ENCODE measurements at regions not wholly inside any gene's neighbourhood (a gene's known extent, or its start where the extent isn't known, plus 50 kb on each side); places are given as distances from the start of the nearest gene placed in this dataset.

DNA sequence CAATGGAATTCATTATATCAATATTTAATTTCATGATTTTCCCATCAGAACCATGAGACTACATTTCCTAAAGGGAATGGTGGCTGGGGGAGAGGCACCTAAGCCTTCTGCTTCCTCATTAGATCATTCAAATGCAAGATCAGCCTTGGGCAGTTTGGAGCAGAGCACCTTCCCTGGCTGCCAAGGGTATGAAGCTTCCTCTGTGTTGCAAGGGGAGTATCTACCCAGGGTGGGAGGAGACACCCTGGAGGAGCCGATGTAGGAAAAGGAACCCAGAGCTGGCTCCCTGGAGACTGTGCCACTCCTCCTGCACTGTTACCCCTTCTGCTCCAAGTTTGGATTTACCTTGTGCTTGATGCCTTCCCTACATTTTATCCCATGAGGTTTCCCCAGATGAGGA is 299.7 kb upstream of the PRDM1 start:
- TF ChIP-seq CTCF (IDR thresholded peaks at IDR 0.05; ENCODE audit: insufficient read depth, low read depth, low read length) (no peak), EZH2 (IDR thresholded peaks at IDR 0.05; ENCODE audit: insufficient read depth, low read length) (no peak)
